ENCODE measurements at regions not wholly inside any gene's neighbourhood (a gene's known extent, or its start where the extent isn't known, plus 50 kb on each side); places are given as distances from the start of the nearest gene placed in this dataset.
"Not testable (repeated sequence)": the region's sequence is repeated elsewhere in the genome, so short reads cannot be mapped to it uniquely, and the experiment has no call there.

DNA sequence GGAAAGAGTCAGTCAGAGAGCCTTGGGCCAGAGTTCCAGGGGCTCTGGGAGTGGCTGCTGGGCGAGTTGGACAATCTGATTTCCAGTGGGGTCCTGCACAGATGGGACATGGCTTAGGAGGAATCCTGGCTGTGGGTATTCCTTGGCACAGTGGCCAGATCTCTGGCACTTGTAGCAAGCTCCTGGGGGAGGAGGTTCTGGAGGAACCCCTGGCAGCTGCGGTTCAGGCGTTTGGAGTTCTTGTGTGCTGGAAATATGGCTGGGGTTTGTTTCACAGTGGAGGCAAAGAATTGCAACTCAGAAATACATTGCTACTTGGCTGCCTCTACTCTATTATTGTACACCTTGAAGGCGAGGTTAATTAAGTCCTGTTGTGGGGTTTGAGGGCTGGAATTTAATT is 67.2 kb upstream of the SLC4A7 start:
- TF ChIP-seq, protein P1, sequence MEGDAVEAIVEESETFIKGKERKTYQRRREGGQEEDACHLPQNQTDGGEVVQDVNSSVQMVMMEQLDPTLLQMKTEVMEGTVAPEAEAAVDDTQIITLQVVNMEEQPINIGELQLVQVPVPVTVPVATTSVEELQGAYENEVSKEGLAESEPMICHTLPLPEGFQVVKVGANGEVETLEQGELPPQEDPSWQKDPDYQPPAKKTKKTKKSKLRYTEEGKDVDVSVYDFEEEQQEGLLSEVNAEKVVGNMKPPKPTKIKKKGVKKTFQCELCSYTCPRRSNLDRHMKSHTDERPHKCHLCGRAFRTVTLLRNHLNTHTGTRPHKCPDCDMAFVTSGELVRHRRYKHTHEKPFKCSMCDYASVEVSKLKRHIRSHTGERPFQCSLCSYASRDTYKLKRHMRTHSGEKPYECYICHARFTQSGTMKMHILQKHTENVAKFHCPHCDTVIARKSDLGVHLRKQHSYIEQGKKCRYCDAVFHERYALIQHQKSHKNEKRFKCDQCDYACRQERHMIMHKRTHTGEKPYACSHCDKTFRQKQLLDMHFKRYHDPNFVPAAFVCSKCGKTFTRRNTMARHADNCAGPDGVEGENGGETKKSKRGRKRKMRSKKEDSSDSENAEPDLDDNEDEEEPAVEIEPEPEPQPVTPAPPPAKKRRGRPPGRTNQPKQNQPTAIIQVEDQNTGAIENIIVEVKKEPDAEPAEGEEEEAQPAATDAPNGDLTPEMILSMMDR (IDR thresholded peaks at IDR 0.05), result not testable (repeated sequence)
- TF ChIP-seq POLR2A (IDR thresholded peaks at IDR 0.05), result not testable (repeated sequence)

Data from testis (tissue), 2 donors.